Ishikawa (cell line): ENCODE measurements at regions not wholly inside any gene's neighbourhood (a gene's known extent, or its start where the extent isn't known, plus 50 kb on each side); places are given as distances from the start of the nearest gene placed in this dataset.

Experiments used
- CEBPB ChIP-seq: IDR thresholded peaks from 2 replicates; pipeline ENCODE4 v1.6.1; 2012
- CREB1 ChIP-seq: IDR thresholded peaks from 2 replicates; pipeline ENCODE4 v1.6.1; 2012; ENCODE audit warnings: low read depth
- EGR1 ChIP-seq: IDR thresholded peaks from 2 replicates; pipeline ENCODE4 v1.6.1; 2012
- EP300 ChIP-seq: IDR thresholded peaks from 2 replicates; pipeline ENCODE4 v1.6.1; 2012; ENCODE audit warnings: borderline replicate concordance
- FOXM1 ChIP-seq: IDR thresholded peaks from 2 replicates; pipeline ENCODE4 v1.6.1; 2012; ENCODE audit warnings: low read depth, borderline replicate concordance
- MAX ChIP-seq: IDR thresholded peaks from 2 replicates; pipeline ENCODE4 v1.6.1; 2012
- NFIC ChIP-seq: IDR thresholded peaks from 2 replicates; pipeline ENCODE4 v1.6.1; 2012
- RAD21 ChIP-seq: IDR thresholded peaks from 2 replicates; pipeline ENCODE4 v1.6.1; 2012; ENCODE audit warnings: low read depth
- REST ChIP-seq: IDR thresholded peaks from 2 replicates; pipeline ENCODE4 v1.6.1; 2012; ENCODE audit warnings: low read depth, mild to moderate bottlenecking
- TAF1 ChIP-seq: IDR thresholded peaks from 2 replicates; pipeline ENCODE4 v1.6.1; 2012; ENCODE audit warnings: low read depth, mild to moderate bottlenecking
- TCF12 ChIP-seq: IDR thresholded peaks from 2 replicates; pipeline ENCODE4 v1.6.1; 2012; ENCODE audit warnings: low read depth
- TEAD4 ChIP-seq: IDR thresholded peaks from 2 replicates; pipeline ENCODE4 v1.6.1; 2012
- USF1 ChIP-seq: IDR thresholded peaks from 2 replicates; pipeline ENCODE4 v1.6.1; 2012
- YY1 ChIP-seq: IDR thresholded peaks from 2 replicates; pipeline ENCODE4 v1.6.1; 2012; ENCODE audit warnings: low read depth
- ZBTB7A ChIP-seq: IDR thresholded peaks from 2 replicates; pipeline ENCODE4 v1.6.1; 2012; ENCODE audit warnings: low read depth

GRCh38 chr14:35973770-35974169 lies 147.6 kb downstream of the BRMS1L start:
- TF ChIP-seq MAX = no peak
- TF ChIP-seq NFIC = no peak
- no peak for TF ChIP-seq FOXM1
- no peak for TF ChIP-seq RAD21
- TF ChIP-seq TAF1 = no peak
- no peak for TF ChIP-seq CEBPB
- no peak for TF ChIP-seq ZBTB7A
- TF ChIP-seq EP300 = no peak
- no peak for TF ChIP-seq USF1
- TF ChIP-seq EGR1 = no peak
- no peak for TF ChIP-seq TCF12
- TF ChIP-seq YY1 = no peak
- TF ChIP-seq CREB1 = no peak
- TF ChIP-seq TEAD4 = no peak
- TF ChIP-seq REST = no peak

- TF ChIP-seq ZBTB7A (no peak), NFIC (no peak), MAX (no peak), USF1 (no peak), TAF1 (no peak)
These were observed 146.0 kb downstream of the BRMS1L start for GRCh38 chr14:35971965-35972630.

GRCh38 chr14:35969310-35969709 lies 143.2 kb downstream of the BRMS1L start:
- TF ChIP-seq EP300 = no peak
- no peak for TF ChIP-seq TEAD4
- TF ChIP-seq FOXM1 = no peak
- TF ChIP-seq TAF1 = no peak
- no peak for TF ChIP-seq ZBTB7A
- TF ChIP-seq YY1 = no peak
- TF ChIP-seq TCF12 = no peak
- no peak for TF ChIP-seq MAX
- no peak for TF ChIP-seq CEBPB
- no peak for TF ChIP-seq CREB1
- no peak for TF ChIP-seq RAD21
- no peak for TF ChIP-seq NFIC
- no peak for TF ChIP-seq REST
- TF ChIP-seq EGR1 = no peak

GRCh38 chr14:35965400-35965799 lies 139.3 kb downstream of the BRMS1L start:
- TF ChIP-seq MAX (no peak), YY1 (no peak), TCF12 (no peak), TAF1 (no peak), TEAD4 (no peak)

- TF ChIP-seq MAX (no peak), RAD21 (no peak), TEAD4 (no peak), TCF12 (no peak), USF1 (no peak), FOXM1 (no peak), CREB1 (no peak), TAF1 (no peak), YY1 (no peak), EGR1 (no peak), CEBPB (no peak)
These were observed 138.7 kb downstream of the BRMS1L start for GRCh38 chr14:35964697-35965286.
